ENCODE measurements at regions not wholly inside any gene's neighbourhood (a gene's known extent, or its start where the extent isn't known, plus 50 kb on each side); places are given as distances from the start of the nearest gene placed in this dataset.
"Not testable (repeated sequence)": the region's sequence is repeated elsewhere in the genome, so short reads cannot be mapped to it uniquely, and the experiment has no call there.

- FAIRE-seq, result no peak
Observed at GRCh38 chr9:135299239-135299590, 180.4 kb upstream of the PPP1R26 start.

GRCh38 chr9:135299651-135300345, 179.8 kb upstream of the PPP1R26 start:
- no peak for FAIRE-seq

- FAIRE-seq, result no peak
Observed at GRCh38 chr9:135300346-135301141, 179.0 kb upstream of the PPP1R26 start.

DNA sequence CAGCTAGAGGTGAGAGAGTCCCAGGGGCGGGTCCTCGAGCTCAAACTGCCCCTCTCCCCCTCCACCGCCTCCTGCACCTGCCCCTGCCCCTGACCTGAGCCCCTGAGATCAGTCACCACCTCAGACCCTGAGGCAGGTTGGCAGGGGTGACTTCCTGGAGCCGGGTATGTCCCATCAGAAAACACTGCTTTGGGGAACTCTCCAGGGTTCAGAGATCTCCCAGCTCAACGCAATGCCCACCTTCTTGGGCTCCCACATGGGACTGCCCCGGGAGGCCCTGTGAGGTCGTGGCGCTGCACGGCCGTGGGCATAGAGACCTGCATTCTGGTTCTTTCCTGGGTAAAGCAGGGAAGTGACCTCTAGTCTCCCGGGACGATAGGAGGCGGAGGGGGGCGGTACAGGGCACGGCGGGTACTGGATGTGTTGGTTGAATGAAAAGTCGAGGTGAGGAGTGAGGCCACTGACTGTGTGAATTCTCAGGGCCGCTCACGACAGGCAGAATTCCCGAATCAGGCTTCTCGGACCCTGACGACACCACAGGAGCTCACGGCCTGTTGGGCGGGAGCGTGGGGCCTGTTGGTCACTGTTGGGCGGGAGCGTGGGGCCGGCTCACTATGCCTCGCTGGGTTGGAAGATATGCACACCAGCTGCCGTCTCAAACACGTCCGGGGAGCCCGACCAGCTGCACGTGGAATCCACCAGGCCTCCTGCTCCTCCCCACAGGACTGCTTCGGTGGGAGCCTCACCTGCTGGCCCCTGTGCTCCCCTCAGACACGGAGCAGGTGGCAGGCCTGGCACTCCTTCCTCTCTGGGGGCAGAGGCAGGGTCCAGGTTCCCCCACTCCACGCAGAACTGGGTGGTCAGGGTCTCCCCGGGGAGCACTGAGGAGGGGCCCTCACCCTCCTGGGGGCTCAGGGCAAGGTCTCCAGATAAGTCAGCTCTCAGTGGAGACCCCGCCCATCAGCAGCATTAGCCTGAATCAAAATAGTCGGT, 178.0 kb upstream of the PPP1R26 start:
- FAIRE-seq, result no peak

- FAIRE-seq, result no peak
Observed at GRCh38 chr9:135302329-135303279, 177.0 kb upstream of the PPP1R26 start.

- FAIRE-seq, result no peak
Observed at GRCh38 chr9:135303280-135303647, 176.3 kb upstream of the PPP1R26 start.

DNA sequence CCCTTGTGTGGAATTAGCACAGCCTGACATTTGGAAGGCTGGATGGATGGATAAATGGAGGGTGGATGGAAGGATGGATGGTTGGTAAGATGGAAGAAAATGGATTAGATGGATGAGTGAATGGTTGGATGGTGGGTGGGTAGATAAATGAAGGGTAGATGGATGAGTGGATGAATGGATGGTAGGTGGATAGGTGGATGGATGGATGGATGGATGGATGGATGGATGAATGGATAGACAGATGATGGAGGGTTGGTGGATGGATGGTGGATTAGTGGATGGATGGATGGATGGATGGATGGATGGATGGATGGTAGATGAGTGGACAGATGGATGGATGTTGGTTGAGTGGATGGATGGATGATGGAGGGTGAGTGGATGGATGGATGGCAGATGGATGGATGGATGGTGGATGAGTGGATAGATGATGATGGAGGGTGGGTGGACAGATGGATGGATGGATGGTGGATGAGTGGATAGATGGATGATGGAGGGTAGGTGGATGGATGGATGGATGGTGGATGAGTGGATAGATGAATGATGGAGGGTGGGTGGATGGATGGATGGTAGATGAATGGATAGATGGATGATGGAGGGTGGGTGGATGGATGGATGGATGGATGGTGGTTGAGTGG, 175.6 kb upstream of the PPP1R26 start:
- FAIRE-seq, result no peak

DNA sequence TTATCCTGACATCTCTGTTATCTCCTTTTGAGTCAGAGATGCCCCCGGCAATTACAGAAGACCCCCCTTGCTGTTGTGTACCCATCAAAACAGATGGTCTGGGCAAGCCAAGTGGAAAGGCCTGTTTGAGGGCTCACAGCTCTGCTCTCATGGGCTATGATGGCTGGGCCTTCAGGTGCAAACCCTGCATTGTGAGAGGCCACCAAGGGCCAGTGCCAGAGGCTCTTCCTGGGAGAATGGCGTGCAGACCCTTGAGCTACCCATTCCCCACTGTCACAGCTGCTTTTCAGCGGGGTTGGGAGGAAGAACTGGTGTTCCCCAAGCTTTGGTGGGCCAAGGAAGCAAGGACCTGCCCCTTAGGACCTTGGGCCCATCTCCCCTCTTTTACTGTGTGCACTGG, 174.7 kb upstream of the PPP1R26 start:
- FAIRE-seq, result no peak

- FAIRE-seq, result no peak
Observed at GRCh38 chr9:135305546-135306180, 173.9 kb upstream of the PPP1R26 start.

DNA sequence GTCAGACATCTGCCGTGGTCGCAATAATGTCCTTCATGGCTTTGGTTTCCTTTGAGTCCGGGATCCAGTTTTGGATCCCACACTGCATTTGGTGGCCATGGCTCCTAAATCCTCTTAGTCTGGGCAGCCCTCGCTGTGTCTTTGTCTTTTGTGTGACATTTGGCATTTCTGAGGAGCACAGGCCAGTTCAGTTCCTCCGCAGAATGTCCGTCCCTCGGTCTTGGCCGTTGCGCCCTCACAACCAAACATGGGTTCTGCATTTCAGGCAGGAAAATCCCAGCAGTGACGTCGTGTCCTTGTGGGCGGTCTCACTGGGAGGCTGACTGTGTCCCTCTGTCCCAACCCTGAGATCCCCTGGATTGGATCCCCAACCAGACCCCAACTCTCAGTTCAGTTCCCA, 172.9 kb upstream of the PPP1R26 start:
- FAIRE-seq, result no peak

GRCh38 chr9:135307300-135307699, 172.3 kb upstream of the PPP1R26 start:
- no peak for FAIRE-seq

DNA sequence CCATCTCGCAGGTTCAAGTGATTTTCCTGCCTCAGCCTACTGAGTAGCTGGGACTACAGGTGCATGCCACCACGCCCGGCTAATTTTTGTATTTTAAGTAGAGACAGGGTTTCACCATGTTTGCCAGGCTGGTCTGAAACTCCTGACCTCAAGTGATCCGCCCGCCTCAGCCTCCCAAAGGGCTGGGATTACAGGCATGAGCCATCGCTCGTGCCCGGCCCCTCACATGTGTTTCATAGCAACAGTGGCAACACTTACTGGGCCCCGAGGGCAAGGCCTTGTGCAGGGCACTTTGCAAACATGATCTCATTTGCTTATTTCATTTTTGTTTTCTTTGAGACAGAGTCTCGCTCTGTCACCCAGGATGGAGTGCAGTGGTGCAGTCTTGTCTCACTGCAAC, 171.7 kb upstream of the PPP1R26 start:
- not testable (repeated sequence) for FAIRE-seq

- FAIRE-seq, result no peak
Observed at GRCh38 chr9:135308821-135309762, 170.5 kb upstream of the PPP1R26 start.

DNA sequence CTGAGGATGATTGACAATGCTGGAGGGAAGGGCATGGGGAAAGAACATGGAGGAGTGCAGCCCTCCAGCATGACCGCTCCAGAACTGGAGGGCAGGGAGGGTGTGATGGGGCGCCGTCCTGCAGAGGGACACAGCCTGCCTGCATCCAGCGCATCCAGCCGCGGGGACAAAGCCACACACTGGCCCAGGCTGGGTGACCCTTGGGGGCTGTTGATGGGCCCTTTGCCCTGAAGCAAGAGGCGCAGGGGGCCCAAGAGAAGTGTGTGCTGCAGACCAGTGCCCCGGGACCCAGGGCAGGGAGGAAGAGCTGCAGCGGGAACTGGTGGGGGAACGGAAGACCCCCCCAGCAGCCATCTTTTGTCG, 169.8 kb upstream of the PPP1R26 start:
- FAIRE-seq, result no peak

DNA sequence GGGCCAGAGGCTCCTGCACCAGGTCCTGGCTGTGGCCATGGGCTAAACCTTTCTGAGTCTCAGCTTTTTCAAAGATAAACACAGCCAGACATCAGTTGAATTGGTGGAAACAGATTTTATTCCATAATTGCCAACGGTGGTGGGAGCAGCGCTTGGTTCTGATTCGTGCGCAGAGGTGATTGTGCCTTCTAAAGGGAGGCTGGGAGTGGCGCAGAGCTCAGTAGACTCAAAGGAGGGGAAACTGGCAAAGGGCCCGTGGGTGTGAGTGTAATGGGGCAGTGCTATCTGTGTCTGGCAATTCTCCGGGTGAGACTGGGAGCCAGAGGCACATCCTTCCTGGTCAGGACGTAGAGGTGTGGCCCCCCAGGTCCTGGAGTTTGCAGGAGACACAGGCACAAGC, 169.4 kb upstream of the PPP1R26 start:
- no peak for FAIRE-seq

DNA sequence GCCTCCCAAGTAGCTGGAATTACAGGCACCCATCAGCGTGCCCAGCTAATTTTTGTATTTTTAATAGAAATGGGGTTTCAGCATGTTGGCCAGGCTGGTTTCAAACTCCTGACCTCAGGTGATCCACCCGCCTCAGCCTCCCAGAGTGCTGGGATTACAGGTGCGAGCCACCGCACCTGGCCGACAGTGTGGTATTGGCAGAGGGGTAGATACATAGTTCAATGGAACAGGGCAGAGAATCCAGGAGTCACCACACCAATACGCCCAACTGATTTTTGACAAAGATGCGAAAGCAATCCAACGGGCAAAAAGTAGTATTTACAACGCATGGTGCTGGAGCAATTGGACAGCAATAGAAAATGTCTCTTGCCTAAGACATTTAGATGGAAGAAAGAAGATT, 164.0 kb upstream of the PPP1R26 start:
- FAIRE-seq, result no peak

GRCh38 chr9:135320331-135320730, 159.3 kb upstream of the PPP1R26 start:
- no peak for FAIRE-seq

DNA sequence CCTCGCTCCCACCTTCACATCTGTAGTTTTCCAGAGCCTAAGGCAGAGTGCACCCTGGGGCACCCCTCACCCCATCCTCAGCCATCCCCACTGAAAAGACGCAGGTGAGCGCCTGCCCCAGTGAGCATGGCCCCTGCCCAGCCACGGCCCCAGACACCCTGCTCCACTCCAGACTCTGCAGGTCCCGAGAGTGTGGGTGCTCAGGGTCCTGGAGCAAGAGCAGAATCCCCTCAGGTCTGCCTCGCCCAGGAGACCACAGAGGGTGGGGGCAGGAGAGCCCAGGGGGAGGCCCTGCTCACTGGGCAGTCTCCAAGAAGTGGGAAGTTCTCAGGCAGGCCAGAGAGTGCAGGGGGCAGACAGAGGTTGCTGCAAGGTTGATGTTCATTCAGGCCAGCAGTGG, 158.6 kb upstream of the PPP1R26 start:
- FAIRE-seq, result no peak

DNA sequence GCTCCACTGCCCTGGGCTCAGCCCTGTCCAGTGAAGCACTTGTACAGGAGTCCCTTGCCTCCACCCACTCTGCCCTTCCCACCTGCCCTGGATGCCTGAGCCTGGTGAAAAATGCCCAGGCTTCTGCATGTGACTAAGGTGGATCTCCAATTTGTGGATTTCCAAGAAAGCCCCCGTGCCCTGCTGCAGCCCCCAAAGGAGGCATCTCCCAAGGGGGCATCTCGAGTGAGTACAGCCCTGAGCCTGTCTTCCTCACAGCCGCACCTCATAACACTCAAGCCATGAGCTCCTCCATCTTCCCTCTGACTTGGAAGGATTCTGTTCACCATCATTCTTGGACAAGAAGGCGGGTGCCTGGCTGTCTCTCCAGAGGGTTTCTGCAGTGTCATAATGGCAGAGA, 158.0 kb upstream of the PPP1R26 start:
- FAIRE-seq, result no peak

DNA sequence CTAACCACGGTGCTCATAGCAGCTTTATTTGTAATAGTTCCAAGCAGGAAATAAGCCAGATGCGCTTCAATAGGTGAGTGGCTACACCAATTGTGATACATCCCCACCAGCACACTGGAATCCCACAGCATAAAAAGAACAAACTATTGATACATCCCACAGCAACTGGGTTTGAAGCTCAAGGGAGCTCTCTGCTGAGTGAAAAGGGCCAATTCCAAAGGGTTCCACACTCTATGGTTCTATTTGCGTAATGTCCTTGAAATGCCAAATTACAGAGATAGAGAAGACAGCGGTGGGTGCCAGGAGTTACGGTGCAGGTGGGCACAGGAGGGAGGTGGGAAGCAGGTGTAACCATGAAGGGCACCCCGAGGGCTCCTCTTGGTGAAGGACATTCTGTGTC, 155.3 kb upstream of the PPP1R26 start:
- no peak for FAIRE-seq

All from endometrium (tissue), 2 donors.